ENCODE measurements at regions not wholly inside any gene's neighbourhood (a gene's known extent, or its start where the extent isn't known, plus 50 kb on each side); places are given as distances from the start of the nearest gene placed in this dataset.

DNA sequence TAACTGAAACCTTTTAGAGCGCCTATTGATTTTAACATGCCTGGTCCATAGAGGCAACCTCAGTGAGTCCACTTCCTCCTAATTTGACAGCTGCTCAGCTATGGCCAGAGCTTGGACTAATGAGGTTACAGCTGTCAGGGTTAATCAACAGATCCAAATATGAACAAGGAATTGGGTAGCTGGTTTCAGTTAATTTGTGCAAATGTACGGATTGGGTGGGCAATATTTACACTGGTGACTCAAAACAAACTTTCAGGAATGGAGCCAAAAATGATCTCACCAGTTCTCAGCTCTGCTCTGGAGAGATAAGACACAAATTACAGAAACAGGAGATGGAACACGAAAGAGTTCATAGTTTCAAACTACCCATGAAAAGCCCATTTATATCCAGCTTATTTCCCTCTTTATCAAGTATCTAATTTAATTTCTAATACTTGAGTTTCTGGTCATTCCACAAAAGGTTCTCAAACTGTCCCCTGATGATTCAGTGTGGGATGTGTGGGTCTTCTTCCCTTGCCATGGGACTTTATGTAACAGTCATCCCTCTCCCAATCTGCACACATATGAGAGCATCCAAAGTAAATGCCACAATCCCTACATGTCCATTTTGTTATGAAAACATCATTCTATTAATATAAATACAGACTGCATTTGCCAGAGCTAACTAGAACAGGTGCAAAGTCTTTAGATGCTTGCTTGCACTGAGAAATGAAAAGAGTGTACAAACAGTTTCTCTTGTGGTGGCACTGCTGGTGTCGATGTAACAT lies 149.9 kb downstream of the RPS12 start:
- TF ChIP-seq POLR2A (IDR thresholded peaks at IDR 0.05) (no peak), CTCF (IDR thresholded peaks at IDR 0.05) (no peak), POLR2AphosphoS5 (IDR thresholded peaks at IDR 0.05) (no peak)
